CD1c-positive myeloid dendritic cell (primary cell): ENCODE measurements at regions not wholly inside any gene's neighbourhood (a gene's known extent, or its start where the extent isn't known, plus 50 kb on each side); places are given as distances from the start of the nearest gene placed in this dataset.
A peak's percentile ranks its signal among the peaks of the same experiment; 100 is the strongest.

Experiments
- DNase-seq: peaks from one replicate; pipeline ENCODE4 v3.0.0-alpha.2; 2016; ENCODE audit errors: extremely low spot score

DNA sequence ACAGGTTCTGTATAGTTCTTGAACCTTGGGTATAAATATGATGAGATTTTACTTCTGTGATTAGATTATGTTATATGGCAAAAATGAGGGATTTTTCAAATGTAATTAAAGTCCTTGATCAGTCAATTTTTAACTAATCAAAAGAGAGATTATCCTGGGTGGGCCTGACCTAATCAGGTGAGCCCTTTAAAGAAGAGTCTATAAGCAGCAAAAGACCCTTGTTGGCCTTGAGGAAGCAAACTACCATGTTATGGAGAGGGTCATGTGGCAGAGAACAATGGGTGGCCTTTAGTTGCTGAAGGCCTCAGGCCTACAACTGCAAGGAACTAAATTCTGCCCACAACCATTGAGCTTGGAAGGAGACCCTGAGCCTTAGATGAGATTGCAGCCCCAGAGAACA lies 102.5 kb upstream of the RIPOR2 start:
- DNase-seq, result no peak

DNA sequence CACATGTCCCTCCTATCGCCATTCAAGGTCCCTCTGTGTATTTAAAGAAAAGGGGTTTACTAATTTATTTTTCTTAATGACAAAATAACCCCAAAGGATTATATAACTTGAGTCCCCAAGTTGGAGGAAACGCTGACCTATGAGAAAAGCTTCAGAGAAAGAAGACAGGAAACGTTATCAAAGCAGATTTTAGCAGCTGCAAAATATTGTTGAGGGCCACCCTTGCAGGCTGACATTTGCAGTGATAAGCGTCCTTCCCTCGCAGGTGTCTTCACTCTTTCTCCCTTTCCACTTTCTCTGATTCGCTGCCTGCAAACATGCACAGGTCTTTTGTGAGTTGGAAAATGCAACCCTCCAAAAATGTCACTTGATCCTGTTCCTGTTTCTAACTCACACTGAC lies 103.2 kb upstream of the RIPOR2 start:
- DNase-seq, result no peak

DNA sequence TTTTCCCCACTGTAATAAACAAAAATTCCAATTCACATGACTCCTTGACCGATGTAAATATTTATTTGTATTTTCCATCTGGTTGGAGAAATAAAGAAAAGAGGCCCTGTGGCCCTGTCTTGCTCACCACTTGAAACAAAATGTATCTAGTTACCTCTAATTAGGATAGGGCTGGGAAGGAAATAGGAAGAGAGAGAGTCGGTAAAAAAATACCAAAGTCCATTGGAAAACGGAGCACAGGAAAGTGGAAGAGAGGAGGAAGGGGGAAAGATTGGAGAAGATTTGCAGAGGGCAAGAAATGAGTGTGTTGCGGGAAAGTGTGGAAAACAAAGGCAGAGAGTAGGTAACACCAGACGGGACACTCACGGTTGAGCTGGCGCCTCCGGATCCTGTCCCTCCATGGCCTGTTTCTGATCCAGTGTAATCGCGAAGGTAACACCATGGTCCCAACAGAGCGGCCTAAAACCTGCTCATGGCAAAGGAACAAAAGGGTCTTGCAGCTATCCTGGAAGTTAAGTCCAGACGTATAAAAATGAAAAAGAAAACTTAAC lies 105.8 kb upstream of the RIPOR2 start:
- no peak for DNase-seq

DNA sequence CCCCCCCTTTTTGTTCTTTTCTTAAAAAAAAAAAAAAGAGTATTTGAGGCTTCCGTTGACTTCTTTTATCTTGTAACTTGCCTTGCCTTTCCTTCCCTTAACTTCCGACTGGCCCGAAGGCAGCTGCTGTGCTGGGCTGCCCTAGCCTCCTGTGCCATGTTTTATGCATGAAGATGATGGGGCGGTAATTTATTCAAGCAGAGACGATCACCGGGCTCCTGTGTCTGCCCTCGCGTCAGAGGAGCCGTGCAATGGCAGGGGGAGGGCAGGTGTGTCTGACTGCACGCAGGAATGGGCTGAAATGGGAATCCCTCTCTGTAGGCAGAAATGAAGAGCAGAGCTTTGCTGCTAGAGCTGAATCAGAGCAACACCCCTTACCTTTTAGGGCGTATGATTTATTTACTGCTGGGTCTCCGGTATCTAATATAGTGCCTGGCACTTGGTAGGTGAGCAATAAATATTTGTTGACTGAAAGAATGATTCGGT lies 106.3 kb upstream of the RIPOR2 start:
- DNase-seq, result no peak

DNA sequence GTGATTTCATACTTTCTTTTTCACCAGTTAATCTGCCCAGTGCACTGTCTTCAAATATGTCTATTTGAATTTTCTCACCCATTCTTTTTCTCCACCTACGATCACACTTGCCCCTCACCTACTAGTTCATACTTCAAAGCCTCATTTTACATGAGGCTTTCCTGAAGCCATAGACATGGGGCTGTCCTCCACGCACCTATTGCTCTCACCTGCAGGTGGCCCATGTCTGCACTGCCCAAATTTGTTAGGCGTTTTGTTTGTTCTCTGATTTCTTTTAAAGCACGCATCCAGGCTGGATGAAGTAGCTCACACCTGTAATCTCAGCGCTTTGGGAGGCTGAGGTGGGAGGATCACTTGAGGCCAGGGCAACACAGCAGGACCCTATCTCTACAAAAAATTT lies 106.8 kb upstream of the RIPOR2 start:
- DNase-seq, result no peak

DNA sequence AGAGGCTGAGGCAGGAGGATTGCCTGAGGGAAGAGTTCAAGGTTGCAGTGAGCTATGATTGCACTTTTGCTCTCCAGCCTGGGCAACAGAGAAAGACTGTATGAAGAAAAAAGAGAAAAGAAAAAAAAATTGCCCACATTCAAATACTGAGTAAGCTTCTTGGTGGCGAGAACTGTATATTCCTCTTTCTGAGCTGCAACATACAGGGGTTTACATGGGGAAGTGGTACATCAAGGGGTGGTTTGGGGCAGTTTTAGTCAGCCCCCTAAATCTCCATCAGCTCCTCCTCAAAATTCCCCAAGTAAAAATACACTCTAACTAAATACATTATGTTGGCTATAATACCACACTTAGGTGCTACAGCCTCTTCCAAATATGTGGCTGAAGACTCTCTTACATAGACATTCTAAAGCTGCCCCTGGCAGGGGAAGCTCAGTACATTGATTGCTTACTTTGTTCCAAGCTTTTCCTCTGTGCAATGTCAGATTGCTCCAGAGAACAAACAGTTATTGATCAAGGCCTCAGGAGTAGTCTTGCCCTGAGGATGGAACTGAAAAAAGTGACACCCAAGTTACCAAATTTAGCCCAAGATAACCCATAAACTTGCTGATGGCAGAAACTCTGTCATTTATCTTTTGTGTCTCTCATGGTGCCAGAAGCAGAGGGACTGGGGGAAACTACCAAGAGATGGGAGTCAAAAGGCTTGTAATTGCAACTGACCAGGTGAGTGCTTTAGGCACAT lies 107.4 kb upstream of the RIPOR2 start:
- no peak for DNase-seq

DNA sequence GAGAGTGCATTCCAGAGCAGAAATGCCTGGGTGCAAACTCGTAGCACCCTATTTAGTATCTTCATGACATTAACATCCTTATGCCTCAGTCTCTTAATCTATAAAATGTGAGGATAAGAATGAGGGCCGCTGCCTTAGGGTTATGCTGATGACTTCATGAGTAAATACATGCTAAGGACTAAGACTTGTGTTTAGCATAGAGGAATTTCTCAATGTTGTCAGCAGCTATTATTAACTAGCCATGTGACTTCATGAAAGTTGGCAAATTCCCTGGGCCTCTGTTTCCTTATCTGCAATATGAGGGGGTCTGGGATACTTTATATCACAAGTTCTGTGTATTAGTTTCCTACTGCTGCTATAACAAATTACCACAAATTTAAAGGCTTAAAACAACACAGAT lies 108.1 kb upstream of the RIPOR2 start:
- no peak for DNase-seq

DNA sequence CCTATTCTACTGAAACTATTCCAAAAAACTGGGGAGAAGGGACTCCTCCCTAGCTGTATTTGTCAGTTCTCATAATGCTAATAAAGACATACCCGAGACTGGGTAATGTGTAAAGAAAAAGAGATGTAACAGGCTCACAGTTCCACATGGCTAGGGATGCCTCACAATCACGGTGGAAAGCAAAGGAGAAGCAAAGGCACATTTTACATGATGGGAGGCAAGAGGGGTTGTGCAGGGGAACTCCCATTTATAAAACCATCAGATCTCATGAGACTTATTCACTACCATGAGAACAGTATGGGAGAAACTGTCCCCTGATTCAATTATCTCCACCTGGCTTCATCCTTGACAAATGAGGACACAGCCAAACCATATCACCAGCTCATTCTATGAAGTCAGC lies 111.2 kb upstream of the RIPOR2 start:
- DNase-seq, result no peak

DNA sequence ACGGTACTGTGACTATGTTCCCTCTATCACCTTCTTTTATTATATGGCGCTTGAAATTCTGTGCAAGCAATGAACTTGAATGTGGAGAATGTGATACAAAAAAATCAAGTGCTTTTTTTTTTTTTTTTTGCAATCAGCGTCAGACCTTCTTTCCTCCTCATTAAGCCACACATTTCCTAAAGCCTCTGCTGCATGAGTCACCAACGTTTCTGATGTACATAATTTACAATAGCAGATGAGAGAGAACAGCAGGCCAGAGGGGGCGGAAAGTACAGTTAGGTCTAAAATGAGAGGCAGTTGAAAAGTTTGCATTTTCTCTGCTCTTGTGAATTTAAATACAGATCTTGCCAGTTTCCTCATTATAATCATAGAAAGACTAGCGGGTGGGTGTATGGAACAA lies 114.6 kb upstream of the RIPOR2 start:
- peak; percentile 64 for DNase-seq

DNA sequence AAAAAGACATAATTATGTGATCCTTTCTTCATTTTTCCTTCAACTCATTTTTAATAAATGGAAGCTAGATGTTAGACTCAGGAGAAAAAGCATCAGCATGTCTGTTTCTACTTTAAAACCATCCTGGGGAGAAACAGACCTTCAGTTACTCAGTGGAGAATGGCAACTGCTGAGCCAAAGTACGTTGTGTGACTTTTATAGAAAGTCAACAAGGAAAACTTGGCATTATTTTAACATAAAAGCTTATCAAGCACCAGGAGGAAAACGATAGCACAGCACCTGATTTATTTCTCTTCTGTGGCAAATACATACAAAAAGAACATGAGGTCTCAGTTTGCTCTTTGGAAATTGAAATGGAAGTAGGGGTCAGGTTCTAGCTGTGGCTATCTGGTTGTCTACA lies 115.3 kb upstream of the RIPOR2 start:
- DNase-seq, result no peak

DNA sequence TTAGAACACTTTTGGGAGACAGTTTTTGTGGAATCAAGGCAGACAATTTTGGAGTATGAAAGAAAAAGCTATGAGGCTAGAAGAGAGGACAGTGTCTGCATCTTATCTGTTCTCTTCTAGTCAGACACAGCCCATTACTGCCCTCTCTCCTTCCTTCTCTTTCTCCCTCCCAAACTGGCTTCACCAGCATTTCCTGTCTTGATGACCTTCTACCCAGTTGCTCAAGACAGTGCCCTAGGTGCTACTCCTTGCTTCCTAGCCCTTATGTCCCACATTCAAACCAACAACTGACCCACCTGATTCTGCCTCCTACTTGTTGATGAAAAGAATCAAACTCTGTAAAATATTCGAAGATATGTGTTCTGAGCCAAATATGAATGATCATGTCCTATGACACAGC lies 116.4 kb upstream of the RIPOR2 start:
- no peak for DNase-seq

DNA sequence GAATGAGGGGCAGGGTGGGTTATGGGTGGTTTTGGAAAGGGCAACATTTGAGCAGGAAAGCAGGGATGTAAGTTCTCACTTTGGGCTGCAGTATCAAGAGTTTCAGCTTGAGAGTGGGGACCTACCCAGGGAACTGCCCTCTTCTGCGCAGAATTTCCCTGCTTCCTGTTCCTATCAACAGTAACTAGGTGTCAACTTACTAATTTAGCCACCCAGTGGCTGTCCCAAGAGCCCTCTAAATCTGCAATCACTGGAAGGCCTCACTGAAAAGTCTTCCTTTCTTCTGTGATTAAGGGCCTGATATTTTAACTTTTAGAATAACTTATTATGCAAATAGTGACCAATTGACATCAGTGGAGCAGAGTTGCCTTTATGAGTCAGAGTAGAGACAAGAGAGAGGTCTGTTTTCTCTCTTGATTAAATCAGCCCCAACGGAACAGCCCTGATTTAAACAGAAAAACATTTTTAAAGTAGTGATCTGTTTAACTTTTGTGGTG lies 118.2 kb upstream of the RIPOR2 start:
- peak; percentile 45 for DNase-seq

DNA sequence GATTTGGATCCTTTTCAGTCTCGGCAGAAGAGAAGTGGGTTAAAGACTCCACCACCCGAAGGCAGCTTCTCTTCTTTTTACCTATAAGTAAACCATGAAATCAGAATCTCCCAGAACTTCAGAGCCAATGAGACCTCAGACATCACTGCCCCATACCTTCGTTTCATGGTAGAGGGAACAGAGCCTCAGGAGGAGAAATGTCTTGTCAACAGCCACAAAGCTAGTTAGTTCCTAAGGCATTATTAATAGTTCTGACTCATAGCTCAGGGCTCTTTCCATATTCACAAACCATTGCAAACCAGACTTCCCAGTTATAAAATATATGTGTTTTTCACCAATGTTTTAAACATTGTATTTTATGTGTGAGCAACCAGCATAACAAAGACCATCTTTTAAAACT lies 118.7 kb upstream of the RIPOR2 start:
- no peak for DNase-seq

DNA sequence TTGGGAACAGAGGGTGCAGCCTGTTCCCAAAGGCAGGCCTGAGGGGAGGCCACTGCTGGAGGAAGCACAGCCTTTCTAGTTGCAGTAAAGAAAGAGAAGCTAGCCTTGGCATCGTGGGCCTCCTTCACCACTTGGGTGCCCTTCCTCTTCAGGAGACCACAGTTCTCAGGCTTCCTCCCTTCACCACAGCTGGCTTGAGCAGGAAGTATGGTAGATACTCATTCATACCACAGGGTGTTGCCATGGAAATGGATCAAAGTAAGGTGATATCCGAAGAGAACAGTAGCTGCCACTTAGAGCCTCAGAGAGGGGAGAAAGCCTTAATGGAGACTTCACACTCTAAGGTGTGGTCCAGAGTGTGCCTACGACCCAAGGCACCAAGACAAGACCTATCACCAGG lies 120.4 kb upstream of the RIPOR2 start:
- peak; percentile 76 for DNase-seq

DNA sequence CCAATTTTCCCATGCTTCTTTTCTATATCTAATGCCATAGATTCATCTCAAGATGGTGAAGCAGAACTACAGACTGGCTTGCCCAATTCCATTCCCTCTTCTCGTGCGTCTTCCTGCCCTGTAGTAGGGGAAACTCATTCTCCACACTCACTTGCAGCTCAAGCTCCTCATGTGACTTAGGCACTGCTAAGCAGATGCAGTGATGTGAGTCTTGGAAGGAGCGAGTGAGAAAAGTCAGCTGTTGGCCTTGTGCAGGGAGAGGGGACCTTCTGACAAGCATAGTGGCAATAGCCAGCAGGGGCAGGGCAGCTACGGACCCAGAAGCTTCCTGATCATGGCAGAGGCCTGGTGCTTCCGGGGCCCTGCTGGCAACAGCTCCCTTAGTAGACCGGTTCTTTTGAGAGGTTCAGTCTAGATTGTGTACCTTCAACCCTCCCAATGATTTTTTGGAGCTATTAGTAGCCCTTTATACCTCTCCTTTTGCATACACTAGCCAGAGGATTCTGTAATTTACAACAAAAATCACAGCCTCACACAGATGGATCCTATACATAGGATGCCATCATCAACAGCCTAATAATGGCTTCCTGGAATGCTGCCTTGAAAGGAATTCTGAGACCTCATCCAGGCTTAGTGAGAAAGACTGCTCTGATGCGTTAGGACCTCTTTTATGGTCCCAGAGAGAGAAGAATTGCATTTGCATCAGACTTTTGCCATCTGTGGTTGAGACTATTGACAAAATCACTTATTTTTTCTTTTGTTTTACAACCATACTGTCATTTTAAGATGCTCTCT lies 121.5 kb upstream of the RIPOR2 start:
- DNase-seq, result peak; percentile 40

DNA sequence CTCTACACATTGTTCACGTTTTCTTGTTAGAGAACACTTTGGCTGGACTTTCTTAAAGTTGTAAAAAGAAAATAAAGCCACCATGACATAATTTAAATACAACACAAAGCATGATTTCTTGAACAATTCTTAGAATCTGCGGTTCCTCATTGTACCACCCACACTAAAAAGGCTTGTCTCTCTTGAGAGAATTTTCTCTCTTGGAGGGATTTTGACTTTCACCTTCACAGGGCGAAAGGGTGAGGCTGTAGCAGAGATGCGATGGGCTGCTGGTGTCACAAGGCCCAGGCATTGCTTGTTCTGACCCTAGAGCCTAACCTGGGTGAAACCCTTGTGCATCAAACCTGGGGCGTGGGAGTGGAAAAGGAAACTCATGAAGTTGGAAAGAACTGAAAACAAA lies 122.7 kb upstream of the RIPOR2 start:
- peak; percentile 73 for DNase-seq

DNA sequence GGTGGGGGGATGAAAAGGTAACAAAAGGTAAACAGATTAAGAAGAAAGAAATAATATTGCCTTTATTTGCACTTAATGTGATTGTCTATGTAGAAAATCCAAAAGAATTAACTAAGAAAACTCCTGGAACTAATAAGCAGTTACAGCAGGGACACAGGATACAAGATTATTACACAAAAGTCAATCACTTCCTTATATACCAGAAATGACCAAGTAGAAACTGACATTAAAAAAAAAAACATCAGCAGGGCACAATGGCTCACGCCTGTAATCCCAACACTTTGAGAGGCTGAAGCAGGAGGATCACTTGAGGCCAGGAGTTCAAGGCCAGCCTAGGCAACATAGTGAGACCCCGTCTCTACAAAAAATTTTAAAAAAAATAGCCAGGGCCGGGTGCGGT lies 123.2 kb upstream of the RIPOR2 start:
- DNase-seq, result no peak

DNA sequence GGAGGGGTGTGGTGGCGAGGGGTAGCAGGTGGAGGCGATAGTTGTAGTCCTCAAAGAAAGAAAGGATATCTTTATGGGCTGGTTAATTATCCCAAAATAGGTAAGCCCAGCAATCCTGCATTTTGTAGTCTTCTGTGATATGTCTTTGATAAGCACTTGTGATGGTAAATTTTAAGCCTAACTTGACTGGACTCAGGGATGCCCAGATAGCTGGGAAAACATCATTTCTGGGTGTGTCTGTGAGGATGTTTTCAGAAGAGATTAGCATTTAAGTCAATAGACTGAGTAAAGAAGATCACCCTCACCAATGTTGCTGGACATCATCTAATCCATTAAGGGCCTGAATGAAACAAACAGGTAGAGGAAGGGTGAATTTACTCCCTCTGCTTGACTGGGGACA lies 124.8 kb upstream of the RIPOR2 start:
- no peak for DNase-seq

DNA sequence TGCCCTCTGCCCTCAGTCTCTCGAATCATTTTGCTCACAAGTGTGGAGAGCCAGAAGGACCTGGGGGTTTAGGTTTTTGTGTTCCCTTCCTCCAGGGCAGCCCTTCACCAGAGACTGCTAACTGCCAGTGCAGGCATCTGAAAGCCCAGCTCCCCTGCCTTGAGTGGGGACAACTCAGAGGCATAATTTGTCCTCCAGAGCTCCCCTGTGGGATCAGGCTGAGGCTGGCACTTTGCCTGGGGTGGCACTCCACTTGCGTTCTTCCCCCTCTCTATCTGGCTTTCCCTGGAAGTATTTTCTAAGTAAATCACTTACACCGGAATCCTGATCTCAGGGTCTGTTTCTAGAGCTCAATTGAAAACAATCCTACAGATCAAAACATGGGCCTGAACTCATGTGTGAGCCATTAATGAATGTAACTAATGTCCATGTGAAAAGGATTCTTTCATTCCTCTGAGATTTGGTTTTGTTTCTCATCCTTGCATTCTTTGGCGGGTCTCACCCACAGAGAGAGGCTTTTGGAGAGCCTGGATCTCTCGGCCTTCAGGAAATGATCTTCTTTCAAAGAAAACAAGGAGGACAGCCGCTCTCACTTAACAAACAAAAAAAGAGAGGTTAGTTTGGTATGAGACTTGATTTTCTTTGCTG lies 125.7 kb upstream of the RIPOR2 start:
- DNase-seq, result no peak

DNA sequence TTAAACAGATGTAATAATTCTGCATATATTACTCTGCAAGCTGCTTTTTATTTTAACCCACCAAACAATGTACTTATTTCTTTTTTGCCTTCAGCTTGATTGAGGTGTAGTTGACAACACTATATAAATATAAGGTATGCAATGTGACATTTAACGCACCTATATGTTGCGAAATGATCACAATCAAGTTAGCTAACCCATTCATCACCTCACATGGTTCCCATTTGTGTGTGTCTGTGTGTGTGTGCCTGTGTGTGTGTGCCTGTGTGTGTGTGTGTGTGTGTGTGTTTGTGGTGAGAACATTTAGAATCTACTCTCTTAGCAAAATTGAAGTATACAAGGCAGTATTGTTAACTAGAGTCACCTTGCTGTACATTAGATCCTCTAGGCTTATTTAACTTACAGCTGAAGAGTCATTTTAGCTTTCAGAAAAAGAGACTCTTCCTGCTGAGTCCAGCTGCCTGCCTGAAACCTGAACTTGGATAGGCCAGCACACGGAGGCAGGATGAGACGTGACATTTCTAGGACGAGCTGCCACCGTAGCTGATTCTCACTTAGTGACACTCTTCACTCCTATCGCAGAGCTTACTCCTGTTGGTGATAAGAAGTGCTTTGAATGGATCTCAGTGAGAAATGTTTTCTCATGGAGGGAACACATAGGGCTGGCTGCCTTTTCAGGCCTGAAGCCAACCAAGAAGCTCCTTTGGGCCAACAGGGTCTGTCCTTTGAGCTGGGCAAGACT lies 126.5 kb upstream of the RIPOR2 start:
- no peak for DNase-seq

DNA sequence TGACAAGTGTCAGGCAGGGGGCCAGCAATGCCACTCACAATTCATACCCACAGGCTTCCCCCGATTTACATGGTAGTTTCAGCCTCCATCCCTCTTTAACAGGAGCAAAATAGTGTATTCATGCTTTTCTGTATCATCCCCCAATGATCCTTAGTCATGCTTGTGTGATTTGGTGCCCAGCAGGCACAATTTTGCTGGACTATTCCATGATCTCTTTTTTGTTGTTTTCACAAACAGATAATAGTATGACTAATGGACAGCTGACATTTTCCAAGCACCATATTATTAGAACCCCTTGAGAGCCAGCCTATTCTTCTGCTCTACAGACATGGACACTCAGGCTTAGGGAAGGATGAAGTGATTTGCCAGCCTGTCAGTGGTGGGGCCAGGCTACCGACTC lies 128.2 kb upstream of the RIPOR2 start:
- no peak for DNase-seq

DNA sequence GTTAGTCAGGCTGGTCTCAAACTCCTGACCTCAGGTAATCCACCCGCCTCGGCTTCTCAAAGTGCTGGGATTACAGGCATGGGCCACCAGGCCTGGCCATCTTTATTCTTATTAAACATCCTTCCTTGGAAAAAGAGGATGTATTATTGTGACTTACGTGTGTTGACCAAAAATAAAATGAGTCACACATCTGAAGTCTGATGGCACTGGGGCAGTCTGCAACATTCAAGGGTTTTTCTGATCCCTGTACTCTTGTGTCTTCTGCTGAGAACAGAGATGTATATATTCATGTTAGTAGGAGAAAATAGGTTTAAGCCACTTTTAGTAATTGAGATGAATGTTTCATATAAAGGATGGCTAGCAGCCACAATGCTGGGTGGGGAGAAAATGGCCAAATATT lies 129.9 kb upstream of the RIPOR2 start:
- DNase-seq, result peak; percentile 23
